ENCODE measurements at regions not wholly inside any gene's neighbourhood (a gene's known extent, or its start where the extent isn't known, plus 50 kb on each side); places are given as distances from the start of the nearest gene placed in this dataset.

DNA sequence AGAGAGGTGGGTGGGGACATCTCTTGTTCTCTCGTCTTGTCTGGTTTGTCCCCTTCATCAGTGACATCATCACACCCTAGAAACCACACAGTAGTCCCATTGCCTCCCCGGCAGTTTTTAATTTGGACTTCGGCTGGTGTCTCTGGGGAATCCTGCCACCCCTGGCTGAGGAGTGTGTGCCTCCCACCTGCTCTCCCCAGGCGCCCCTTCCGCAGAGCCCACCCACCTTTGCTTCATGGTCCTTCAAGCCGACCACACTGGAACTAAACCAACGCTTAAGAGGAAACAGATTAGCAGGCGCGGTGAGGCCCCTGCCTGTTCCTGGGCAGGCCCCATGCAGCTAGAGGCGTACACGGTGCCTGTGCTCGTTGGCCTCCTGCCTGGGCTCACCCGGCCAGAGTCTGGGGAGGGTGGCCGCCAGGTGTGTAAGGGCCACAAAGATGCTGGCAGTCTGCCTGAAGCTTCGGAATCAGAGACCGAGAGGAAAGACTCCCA is 107.6 kb upstream of the SPRY4 start:
- peak; percentile 12 for DNase-seq

GRCh38 chr5:142428773-142429473 is 104.1 kb upstream of the SPRY4 start:
- DNase-seq = no peak

GRCh38 chr5:142428036-142428772 is 103.4 kb upstream of the SPRY4 start:
- no peak for DNase-seq

GRCh38 chr5:142427529-142427928 is 102.7 kb upstream of the SPRY4 start:
- DNase-seq = no peak

DNA sequence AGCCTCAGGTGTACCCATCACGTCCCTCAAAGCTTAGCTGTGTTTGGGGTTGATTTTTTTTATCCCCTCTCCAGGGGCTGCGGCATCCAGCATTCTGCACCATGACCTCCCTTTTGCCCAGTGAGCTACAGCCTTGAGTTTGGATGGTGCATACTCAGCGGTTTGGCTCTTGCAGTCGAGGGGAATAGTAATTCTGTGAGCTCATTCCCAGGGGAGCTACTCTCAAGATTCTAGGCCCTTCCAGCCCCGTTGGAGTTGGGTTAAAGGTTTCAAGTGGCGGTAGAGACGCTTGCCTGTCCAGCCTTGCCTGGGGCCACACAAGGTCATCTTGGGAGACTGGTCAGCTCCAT is 102.2 kb upstream of the SPRY4 start:
- DNase-seq = no peak

DNA sequence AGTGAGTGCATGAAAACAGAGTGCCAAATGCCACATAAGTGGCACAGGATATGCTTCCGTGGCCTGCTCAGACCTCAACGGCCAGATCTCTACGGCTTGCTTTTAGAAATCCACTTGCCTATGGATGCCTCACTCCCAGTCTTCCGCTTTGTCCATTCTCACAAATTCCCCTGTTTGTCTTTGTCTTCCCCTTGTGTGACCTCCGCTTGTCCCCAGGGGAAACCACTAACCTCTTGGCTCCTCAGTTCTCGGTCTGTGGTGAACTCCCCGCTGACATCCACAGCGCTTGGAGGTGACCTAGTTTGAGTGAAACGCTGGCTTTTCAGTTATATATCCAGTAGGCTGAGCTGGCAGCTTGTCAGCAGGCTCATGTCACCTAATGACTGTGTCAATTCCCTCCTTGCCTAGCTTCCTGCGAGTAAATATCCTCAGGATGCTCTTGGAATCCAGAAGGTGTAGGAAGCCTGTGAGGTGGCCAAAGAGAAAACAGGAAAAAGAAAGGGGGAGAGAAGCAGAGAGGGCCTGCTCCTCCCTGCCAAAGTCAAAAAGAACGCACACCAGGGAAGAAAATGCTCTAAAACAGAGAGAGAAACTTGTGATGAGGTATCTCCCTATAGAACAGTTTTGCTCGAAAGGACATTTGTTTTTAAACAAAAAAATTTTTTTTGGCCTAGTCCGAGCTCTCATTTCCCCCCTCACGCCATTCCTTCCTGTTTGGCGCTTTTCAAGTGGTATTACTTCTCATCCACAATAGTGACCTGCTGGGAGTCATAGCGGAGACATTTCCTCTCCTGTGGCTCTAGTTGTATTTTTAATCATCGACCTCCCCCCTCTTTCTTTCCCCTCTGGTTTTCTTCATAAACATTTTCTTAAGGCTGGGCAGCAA is 101.6 kb upstream of the SPRY4 start:
- peak; percentile 39 for DNase-seq

GRCh38 chr5:142425286-142426065 is 100.7 kb upstream of the SPRY4 start:
- no peak for DNase-seq

DNA sequence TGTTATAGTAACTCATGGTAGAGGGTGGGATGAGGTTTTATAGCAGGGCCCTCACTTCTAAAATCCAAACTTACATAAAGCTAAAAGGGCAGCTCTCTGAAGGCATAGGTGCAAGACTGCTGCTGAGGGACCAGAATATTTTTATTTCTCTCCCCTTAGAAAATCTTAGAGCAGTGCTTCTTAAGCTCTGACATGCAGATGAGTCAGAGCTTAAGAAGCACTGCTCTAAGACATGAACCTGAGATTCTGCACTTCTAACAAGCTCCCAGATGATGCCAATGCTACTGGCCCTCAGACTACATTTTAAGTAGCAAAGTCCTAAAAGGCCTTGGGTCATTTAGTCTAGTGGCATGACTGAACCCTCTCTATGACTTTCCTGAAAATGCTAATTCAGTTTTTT is 97.6 kb upstream of the SPRY4 start:
- no peak for DNase-seq

GRCh38 chr5:142421621-142422397 is 97.0 kb upstream of the SPRY4 start:
- DNase-seq = no peak

DNA sequence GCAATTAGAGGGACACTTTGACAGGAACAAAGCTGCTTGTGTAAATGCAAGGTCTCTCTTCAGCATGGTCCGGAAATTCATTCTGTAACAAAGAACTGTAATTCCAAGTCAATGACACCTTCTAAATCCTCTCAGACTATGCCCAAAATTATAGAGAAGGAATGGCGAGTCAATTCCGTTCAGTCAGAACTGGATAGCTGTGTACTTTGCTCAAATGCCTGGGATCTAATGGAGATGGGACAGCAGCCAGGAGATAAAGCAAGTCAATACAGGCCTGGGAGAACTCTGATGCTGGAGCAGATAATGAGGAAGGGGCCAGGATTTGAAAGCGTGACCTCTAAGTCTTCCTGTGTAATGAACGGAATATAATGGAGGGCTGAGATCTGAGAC is 96.4 kb upstream of the SPRY4 start:
- DNase-seq = no peak

- no peak for DNase-seq
Measured at GRCh38 chr5:142420561-142421227, 95.9 kb upstream of the SPRY4 start.

DNA sequence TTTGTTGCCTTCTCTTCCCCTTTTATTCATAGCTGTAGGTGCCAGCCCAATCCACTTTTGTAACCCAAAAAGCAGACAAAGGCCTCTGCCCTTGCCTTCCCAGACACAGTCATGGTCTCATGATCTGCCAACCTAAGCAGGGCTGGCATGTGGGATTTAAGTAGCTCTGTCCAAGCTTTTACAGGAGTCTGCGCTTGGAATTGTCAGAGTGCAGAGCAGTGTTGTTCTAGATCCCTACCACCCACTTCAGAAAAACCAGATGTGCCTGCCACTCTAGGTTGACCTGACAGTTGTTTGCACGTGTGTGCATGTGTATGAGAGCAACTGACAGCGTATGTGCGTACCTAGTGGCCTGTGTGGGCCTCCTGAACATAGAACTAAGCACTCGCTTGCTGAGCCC is 87.8 kb upstream of the SPRY4 start:
- no peak for DNase-seq

GRCh38 chr5:142411656-142412425 is 87.0 kb upstream of the SPRY4 start:
- no peak for DNase-seq

GRCh38 chr5:142411103-142411502 is 86.3 kb upstream of the SPRY4 start:
- DNase-seq = no peak

GRCh38 chr5:142408981-142409481 is 84.2 kb upstream of the SPRY4 start:
- DNase-seq = no peak

DNA sequence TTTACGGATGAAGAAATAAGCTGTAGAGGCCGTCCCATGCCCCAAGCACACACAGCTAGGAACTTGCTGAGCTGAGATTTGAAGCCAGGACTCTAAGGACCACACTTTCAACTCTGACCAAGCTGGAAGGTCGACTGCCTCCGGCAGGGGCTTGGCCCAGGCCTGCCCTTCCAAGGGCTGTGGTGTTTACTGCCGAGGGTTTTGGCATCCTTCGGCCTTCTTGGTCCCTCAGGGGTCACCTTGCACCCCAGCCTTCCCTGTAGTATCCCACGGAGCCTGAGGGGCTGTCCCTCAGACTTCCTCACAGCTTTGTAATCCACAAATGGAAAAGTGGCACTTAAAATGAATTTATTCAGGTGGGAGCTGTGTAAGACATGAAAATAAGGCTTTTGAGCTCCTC is 83.7 kb upstream of the SPRY4 start:
- no peak for DNase-seq

DNA sequence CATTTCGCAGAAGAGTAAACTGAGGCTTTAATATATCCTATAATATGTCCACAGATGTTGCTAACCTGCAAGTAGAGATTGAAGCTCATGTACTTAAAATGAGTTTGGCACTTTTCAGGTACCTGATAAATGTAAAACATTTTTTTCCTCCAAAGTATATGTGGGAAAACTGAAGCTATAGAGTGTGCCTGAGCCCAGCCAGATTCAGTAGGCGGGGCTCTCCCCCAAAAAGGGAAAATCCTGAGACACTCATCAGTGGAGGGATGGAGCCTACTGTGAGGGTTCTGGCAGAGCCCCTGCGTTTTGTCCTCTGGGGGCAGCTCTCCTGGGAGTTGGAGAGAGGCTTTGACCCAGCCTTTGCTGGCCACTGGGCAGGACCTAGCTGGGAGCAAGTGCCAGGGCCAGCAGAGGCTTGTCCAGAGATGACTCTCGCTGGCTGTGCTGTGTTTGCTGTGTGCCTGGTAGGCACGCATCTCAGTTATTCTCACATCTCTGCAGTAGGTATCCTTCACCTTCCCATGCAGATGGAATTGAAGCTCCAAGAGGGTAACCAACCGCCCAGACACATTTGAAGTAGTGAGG is 81.1 kb upstream of the SPRY4 start:
- no peak for DNase-seq

DNA sequence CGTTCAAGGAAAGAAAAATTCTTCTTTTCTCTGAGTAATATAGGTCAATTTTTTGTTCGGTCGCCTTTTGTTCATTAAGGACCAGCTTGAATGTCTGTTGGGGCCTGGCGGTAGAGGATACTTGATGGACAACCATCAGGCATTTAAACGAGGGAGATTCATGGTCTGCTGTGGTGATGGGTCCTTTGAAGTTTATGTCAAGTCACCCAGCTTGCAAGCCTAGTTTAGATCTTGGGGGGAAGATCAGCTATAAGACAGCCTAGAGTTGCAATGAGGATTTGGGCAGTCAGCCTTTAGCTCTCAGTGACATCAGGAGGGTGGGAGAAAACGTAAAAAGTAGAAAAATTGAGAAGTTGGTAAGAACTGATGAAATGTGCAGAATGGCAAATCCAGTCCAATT is 80.2 kb upstream of the SPRY4 start:
- DNase-seq = no peak

- no peak for DNase-seq
Measured at GRCh38 chr5:142404046-142404477, 79.2 kb upstream of the SPRY4 start.

DNA sequence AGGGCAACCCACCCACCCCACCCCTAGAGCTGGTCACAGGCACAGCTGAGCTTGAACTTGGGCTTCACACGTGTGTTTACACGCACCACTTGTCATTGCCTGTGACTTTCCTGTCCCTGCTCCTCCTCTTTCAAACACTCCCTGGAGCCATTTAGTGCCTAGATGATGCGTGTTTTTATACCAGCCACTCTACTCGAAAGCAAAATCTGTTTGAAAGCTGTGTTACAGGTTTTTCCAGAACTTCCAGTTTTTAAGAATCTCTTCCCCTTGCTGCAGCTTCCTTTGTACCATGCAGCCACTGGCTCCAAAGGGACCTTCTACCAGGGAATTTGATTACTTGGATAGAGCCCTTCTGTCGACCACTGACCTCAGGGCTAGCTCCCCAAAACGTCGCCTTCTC is 78.8 kb upstream of the SPRY4 start:
- DNase-seq = no peak

Data from stimulated activated naive CD4-positive, alpha-beta T cell treated with Interleukin-2 at 50 U/mL for 16 hours (primary cell).